ENCODE measurements at regions not wholly inside any gene's neighbourhood (a gene's known extent, or its start where the extent isn't known, plus 50 kb on each side); places are given as distances from the start of the nearest gene placed in this dataset.
A peak's percentile ranks its signal among the peaks of the same experiment; 100 is the strongest.

- no peaks in the 10 kb centered on the region for H3K36me3 ChIP-seq (ENCODE audit: low read depth, missing control alignments)
- H3K9me3 ChIP-seq, result no peaks in the 10 kb centered on the region
- 62 to 68% methylated on average over 7 of the region's 7 CpGs for WGBS, 2 donors
Observed at GRCh38 chr7:10469476-10469875, 504.2 kb upstream of the PHF14 start.

GRCh38 chr7:10471280-10472058 is 502.2 kb upstream of the PHF14 start:
- no peak for DNase-seq
- TF ChIP-seq CTCF (IDR thresholded peaks at IDR 0.05) (no peak), POLR2A (IDR thresholded peaks at IDR 0.05) (no peak)
- intact Hi-C loops (cut with DNase I; ENCODE audit: low total_unique reads), result no loop called here
- H3K4me1 ChIP-seq, result peaks cover 6% of the 10 kb centered on the region
- no peak overlapping the region for H3K4me3 ChIP-seq
- no peaks in the 10 kb centered on the region for H3K9me3 ChIP-seq
- WGBS, 2 donors, result 52 to 59% methylated on average over 2 of the region's 2 CpGs
- no peak overlapping the region for H3K27ac ChIP-seq
- H3K27me3 ChIP-seq, result no peaks in the 10 kb centered on the region
- H3K36me3 ChIP-seq (ENCODE audit: low read depth, missing control alignments), result no peaks in the 10 kb centered on the region

More at GRCh38 chr7:10469476-10469875, 504.2 kb upstream of the PHF14 start:
- H3K27me3 ChIP-seq, result no peaks in the 10 kb centered on the region
- DNase-seq, result no peak
- intact Hi-C loops (cut with DNase I; ENCODE audit: low total_unique reads), result no loop called here
- H3K27ac ChIP-seq, result no peak overlapping the region
- peaks cover 6% of the 10 kb centered on the region for H3K4me1 ChIP-seq
- no peak for TF ChIP-seq CTCF (IDR thresholded peaks at IDR 0.05)
- no peak for TF ChIP-seq POLR2A (IDR thresholded peaks at IDR 0.05)
- no peak overlapping the region for H3K4me3 ChIP-seq

DNA sequence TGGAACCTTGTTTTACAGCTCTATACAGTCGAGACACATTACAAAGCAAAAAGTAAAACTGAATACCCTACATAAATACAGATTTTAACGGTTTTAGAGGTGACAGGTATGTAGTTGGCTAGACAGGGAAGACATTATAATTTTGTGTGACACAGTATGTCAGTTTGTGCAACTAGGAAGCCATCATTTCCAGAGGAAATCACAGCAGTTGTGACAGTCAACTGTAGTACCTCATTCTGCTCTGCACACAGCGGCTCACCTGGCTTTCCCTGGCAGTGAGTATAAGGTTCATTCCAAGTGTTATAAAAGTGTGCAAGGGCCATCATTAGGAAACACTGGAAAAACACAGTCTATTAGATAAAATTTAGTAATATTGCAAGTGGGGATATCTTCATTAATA is 501.6 kb upstream of the PHF14 start:
- DNase-seq, result no peak
- intact Hi-C loops (cut with DNase I; ENCODE audit: low total_unique reads), result no loop called here
- Histone ChIP-seq H3K27me3 (no peaks in the 10 kb centered on the region), H3K4me1 (peaks cover 6% of the 10 kb centered on the region), H3K36me3 (ENCODE audit: low read depth, missing control alignments) (no peaks in the 10 kb centered on the region), H3K27ac (no peak overlapping the region), H3K4me3 (no peak overlapping the region), H3K9me3 (no peaks in the 10 kb centered on the region)
- TF ChIP-seq CTCF (IDR thresholded peaks at IDR 0.05), result no peak
- TF ChIP-seq POLR2A (IDR thresholded peaks at IDR 0.05), result no peak
- WGBS, 2 donors, result 78 to 84% methylated on average over 3 of the region's 3 CpGs

GRCh38 chr7:10473569-10473968 is 500.1 kb upstream of the PHF14 start:
- Histone ChIP-seq H3K9me3 (no peaks in the 10 kb centered on the region), H3K4me1 (peaks cover 6% of the 10 kb centered on the region), H3K36me3 (ENCODE audit: low read depth, missing control alignments) (no peaks in the 10 kb centered on the region), H3K4me3 (no peak overlapping the region), H3K27ac (peak overlapping the region in 1 of 2 donors; percentile 33), H3K27me3 (no peaks in the 10 kb centered on the region)
- TF ChIP-seq CTCF (IDR thresholded peaks at IDR 0.05) (no peak), POLR2A (IDR thresholded peaks at IDR 0.05) (no peak)
- WGBS, 2 donors, result 39 to 45% methylated on average over 3 of the region's 3 CpGs
- intact Hi-C loops (cut with DNase I; ENCODE audit: low total_unique reads), result no loop called here
- no peak for DNase-seq

- Histone ChIP-seq H3K36me3 (ENCODE audit: low read depth, missing control alignments) (no peaks in the 10 kb centered on the region), H3K4me3 (no peak overlapping the region), H3K9me3 (no peaks in the 10 kb centered on the region), H3K4me1 (peaks cover 6% of the 10 kb centered on the region), H3K27me3 (no peaks in the 10 kb centered on the region), H3K27ac (no peak overlapping the region)
- TF ChIP-seq CTCF (IDR thresholded peaks at IDR 0.05), result no peak
- no peak for TF ChIP-seq POLR2A (IDR thresholded peaks at IDR 0.05)
- no peak for DNase-seq
- WGBS, 2 donors, result 33 to 47% methylated on average over 3 of the region's 3 CpGs
- intact Hi-C loops (cut with DNase I; ENCODE audit: low total_unique reads), result no loop called here
Observed at GRCh38 chr7:10474048-10474447, 499.6 kb upstream of the PHF14 start.

All from testis (tissue), 2 donors.